D721Med (cell line): ENCODE measurements at regions not wholly inside any gene's neighbourhood (a gene's known extent, or its start where the extent isn't known, plus 50 kb on each side); places are given as distances from the start of the nearest gene placed in this dataset.

Experiments used
- DNase-seq: peaks from one replicate; pipeline ENCODE4 v3.0.0; 2011; ENCODE audit warnings: low spot score; ENCODE audit not compliant: insufficient read length
- FAIRE-seq: peaks from 2 replicates; lab custom pipeline; 2011; peaks lifted over from hg19 to GRCh38; lab: Jason Lieb, UNC
- CTCF ChIP-seq: IDR thresholded peaks from 2 replicates; pipeline ENCODE4 v1.5.1; 2012; ENCODE audit warnings: mild to moderate bottlenecking, control low read depth; ENCODE audit not compliant: insufficient read depth; ENCODE audit errors: missing control alignments

GRCh38 chr5:52712354-52712753 lies 75.4 kb upstream of the ITGA1 start:
- no peak for TF ChIP-seq CTCF
- FAIRE-seq (no peak), DNase-seq (no peak)

- TF ChIP-seq CTCF, result no peak
- FAIRE-seq (no peak), DNase-seq (no peak)
These were observed 62.5 kb upstream of the ITGA1 start for GRCh38 chr5:52725065-52725746.

GRCh38 chr5:52725808-52726207 lies 61.9 kb upstream of the ITGA1 start:
- DNase-seq (no peak), FAIRE-seq (no peak)
- TF ChIP-seq CTCF, result no peak

- no peak for DNase-seq
- TF ChIP-seq CTCF, result no peak
- no peak for FAIRE-seq
These were observed 60.7 kb upstream of the ITGA1 start for GRCh38 chr5:52727020-52727419.

- no peak for DNase-seq
- no peak for FAIRE-seq
- no peak for TF ChIP-seq CTCF
These were observed 60.1 kb upstream of the ITGA1 start for GRCh38 chr5:52727576-52727975.

GRCh38 chr5:52728224-52728623 lies 59.5 kb upstream of the ITGA1 start:
- DNase-seq (no peak), FAIRE-seq (no peak)
- no peak for TF ChIP-seq CTCF

GRCh38 chr5:52728686-52729085 lies 59.0 kb upstream of the ITGA1 start:
- FAIRE-seq, result no peak
- TF ChIP-seq CTCF, result no peak
- DNase-seq, result no peak
